Tibial nerve (tissue), 4 donors: ENCODE measurements at regions not wholly inside any gene's neighbourhood (a gene's known extent, or its start where the extent isn't known, plus 50 kb on each side); places are given as distances from the start of the nearest gene placed in this dataset.
"Not testable (repeated sequence)": the region's sequence is repeated elsewhere in the genome, so short reads cannot be mapped to it uniquely, and the experiment has no call there.

Experiments used
- DNase-seq, 2 donors: peaks; one replicate each; pipeline ENCODE4 v3.0.0-alpha.2; 2019; ENCODE audit warnings: low spot score in 2 of 2
- H3K27ac ChIP-seq, 4 donors: fragments of 200-600 bp; sonication (generic) in 3 of 4; one replicate each; pipeline ENCODE4 v1.5.1; 2017 to 2019; ENCODE audit warnings: mild to moderate bottlenecking in 1 of 4
- H3K27me3 ChIP-seq, 2 donors: fragments of 200-600 bp; sonication (generic) in 1 of 2; one replicate each; pipeline versions ENCODE4 v1.5.1 to v1.6.0; 2017 to 2019
- H3K36me3 ChIP-seq, 3 donors: fragments of 200-600 bp; sonication (generic); one replicate each; pipeline ENCODE4 v1.5.1; 2018 to 2019
- H3K4me1 ChIP-seq, 4 donors: fragments of 200-600 bp; sonication (generic) in 3 of 4; one replicate each; pipeline ENCODE4 v1.5.1; 2017 to 2019
- H3K4me3 ChIP-seq, 4 donors: fragments of 200-600 bp; sonication (generic) in 3 of 4; one replicate each; pipeline ENCODE4 v1.5.1; 2017 to 2019; ENCODE audit warnings: mild to moderate bottlenecking in 1 of 4, moderate library complexity in 1 of 4
- H3K9me3 ChIP-seq, 4 donors: fragments of 200-600 bp; sonication (generic) in 3 of 4; one replicate each; pipeline ENCODE4 v1.5.1; 2017 to 2019
- EP300 ChIP-seq, 2 donors: sonication (generic); formaldehyde crosslinking; IDR thresholded peaks; one replicate each; pipeline ENCODE4 v1.6.1; 2017; ENCODE audit warnings: antibody characterized with exemption in 2 of 2, mild to moderate bottlenecking in 1 of 2
- POLR2A ChIP-seq, 2 donors: fragments of 450-650 bp; IDR thresholded peaks; one replicate each; pipeline ENCODE4 v1.6.1; 2017; ENCODE audit warnings: antibody characterized with exemption in 2 of 2, mild to moderate bottlenecking in 2 of 2, moderate library complexity in 2 of 2
- WGBS, 2 donors: methylation state at CpG; one replicate each; pipeline ENCODE4 v1.1.5; 2018; 5-methylcytosine and 5-hydroxymethylcytosine counted together
- TF ChIP-seq, protein P1 (sequence below), 5 experiments: fragments of 200-600 bp in 3 of 5; fragments of 450-650 bp in 2 of 5; sonication (generic) in 3 of 5; IDR thresholded peaks; one replicate each; pipeline ENCODE4 v1.5.1; 2016 to 2019; ENCODE audit warnings: antibody characterized with exemption in 5 of 5, mild to moderate bottlenecking in 3 of 5, moderate library complexity in 2 of 5

DNA sequence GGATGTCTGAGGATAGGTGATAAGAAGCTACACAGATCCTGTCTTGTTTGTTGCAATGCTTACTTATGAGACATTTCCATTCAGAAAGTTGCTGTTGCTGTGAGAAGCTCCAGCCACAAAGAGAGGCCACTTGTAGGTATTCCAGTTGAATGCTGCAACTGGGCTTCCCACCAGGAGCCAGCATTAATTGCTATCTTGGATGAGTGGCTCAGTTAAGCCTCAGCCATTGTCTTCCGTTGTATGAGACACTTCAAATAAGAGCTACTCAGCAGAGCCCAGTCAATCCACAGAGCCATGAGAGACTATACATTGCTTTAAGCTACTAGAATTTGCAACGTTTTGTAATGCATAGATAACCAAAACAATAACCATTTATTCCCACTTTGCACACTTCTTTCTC is 104.3 kb upstream of the ARRDC3 start:
- Histone ChIP-seq H3K9me3 (no peaks in the 10 kb centered on the region), H3K4me1 (peaks cover 0 to 3% (median 0%) of the 10 kb centered on the region in 4 donors), H3K4me3 (no peak overlapping the region), H3K27ac (no peak overlapping the region), H3K27me3 (no peaks in the 10 kb centered on the region), H3K36me3 (no peaks in the 10 kb centered on the region)
- 53 to 71% methylated on average over 2 of the region's 2 CpGs for whole genome bisulfite sequencing, 2 donors
- no peak for DNase-seq
- no peak for TF ChIP-seq EP300 (IDR thresholded peaks at IDR 0.05)
- no peak for TF ChIP-seq POLR2A (IDR thresholded peaks at IDR 0.05)
- TF ChIP-seq, protein P1, sequence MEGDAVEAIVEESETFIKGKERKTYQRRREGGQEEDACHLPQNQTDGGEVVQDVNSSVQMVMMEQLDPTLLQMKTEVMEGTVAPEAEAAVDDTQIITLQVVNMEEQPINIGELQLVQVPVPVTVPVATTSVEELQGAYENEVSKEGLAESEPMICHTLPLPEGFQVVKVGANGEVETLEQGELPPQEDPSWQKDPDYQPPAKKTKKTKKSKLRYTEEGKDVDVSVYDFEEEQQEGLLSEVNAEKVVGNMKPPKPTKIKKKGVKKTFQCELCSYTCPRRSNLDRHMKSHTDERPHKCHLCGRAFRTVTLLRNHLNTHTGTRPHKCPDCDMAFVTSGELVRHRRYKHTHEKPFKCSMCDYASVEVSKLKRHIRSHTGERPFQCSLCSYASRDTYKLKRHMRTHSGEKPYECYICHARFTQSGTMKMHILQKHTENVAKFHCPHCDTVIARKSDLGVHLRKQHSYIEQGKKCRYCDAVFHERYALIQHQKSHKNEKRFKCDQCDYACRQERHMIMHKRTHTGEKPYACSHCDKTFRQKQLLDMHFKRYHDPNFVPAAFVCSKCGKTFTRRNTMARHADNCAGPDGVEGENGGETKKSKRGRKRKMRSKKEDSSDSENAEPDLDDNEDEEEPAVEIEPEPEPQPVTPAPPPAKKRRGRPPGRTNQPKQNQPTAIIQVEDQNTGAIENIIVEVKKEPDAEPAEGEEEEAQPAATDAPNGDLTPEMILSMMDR (IDR thresholded peaks at IDR 0.05), result no peak

DNA sequence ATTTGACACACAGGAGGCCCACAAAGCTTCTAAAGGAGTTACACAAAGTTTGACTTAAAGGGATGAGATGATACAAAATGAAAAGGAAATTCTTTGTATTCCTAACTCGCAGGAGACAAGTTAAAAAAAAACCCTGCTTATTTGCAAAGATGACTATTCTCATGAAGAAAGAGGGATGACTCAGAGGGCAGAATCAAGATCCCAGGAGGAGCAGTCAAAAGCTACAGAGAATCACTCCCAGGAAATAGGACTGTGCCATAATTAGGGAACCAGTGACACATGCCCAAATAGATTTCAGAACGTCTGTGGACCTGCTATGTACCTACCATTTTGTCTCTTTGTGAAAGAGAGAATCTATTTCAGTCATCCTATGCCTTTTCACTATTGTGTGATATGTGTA is 103.5 kb upstream of the ARRDC3 start:
- Histone ChIP-seq H3K4me1 (peaks cover 0 to 3% (median 0%) of the 10 kb centered on the region in 4 donors), H3K4me3 (no peak overlapping the region), H3K27me3 (no peaks in the 10 kb centered on the region), H3K36me3 (no peaks in the 10 kb centered on the region), H3K9me3 (no peaks in the 10 kb centered on the region), H3K27ac (no peak overlapping the region)
- DNase-seq, result no peak
- TF ChIP-seq POLR2A (IDR thresholded peaks at IDR 0.05), result no peak
- TF ChIP-seq EP300 (IDR thresholded peaks at IDR 0.05), result no peak
- TF ChIP-seq, protein P1 (IDR thresholded peaks at IDR 0.05), result no peak
- WGBS, 2 donors, result 50 to 60% methylated on average over 2 of the region's 2 CpGs

DNA sequence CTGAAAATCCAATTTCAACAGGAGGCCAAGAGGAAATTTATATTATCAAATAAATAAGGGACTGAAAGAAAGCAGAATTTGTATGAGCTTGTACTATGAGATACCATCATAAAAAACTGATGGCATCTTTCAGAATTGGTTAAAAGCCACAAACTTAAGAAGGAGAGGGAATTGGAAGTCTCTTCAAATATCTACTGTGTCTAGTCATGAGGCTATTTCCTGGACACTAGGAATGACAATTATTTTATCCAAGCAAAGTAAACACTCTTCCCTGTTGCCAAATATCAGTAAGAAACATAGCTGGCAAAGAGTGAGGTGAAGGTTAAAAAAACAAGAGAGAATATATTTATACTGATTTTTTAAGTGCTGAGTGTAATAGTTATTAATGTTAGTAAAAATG is 101.5 kb upstream of the ARRDC3 start:
- TF ChIP-seq POLR2A (IDR thresholded peaks at IDR 0.05), result no peak
- TF ChIP-seq EP300 (IDR thresholded peaks at IDR 0.05), result no peak
- TF ChIP-seq, protein P1 (IDR thresholded peaks at IDR 0.05), result no peak
- Histone ChIP-seq H3K27me3 (no peaks in the 10 kb centered on the region), H3K4me3 (no peak overlapping the region), H3K9me3 (no peaks in the 10 kb centered on the region), H3K4me1 (no peaks in the 10 kb centered on the region), H3K27ac (no peak overlapping the region), H3K36me3 (no peaks in the 10 kb centered on the region)
- no peak for DNase-seq

DNA sequence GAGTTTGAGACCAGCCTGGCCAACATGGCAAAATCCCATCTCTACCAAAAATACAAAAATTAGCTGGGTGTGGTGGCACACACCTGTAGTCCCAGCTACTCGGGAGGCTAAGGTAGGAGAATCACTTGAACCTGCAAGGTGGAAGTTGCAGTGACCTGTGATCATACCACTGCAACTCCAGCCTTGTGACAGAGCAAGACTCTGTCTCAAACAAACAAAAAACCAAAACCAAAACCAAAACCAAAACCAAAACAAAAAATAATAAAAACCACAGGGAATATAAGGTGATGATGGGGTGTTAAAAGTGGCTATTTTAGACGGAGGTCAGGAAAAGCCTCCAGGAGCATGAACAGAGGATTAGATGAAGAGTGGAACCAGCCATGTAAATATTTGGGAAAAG is 96.3 kb upstream of the ARRDC3 start:
- not testable (repeated sequence) for H3K27ac ChIP-seq, DNase-seq, H3K36me3 ChIP-seq, H3K4me1 ChIP-seq, H3K4me3 ChIP-seq, H3K9me3 ChIP-seq, H3K27me3 ChIP-seq
- WGBS, 2 donors, result 73 to 79% methylated on average over 2 of the region's 2 CpGs

DNA sequence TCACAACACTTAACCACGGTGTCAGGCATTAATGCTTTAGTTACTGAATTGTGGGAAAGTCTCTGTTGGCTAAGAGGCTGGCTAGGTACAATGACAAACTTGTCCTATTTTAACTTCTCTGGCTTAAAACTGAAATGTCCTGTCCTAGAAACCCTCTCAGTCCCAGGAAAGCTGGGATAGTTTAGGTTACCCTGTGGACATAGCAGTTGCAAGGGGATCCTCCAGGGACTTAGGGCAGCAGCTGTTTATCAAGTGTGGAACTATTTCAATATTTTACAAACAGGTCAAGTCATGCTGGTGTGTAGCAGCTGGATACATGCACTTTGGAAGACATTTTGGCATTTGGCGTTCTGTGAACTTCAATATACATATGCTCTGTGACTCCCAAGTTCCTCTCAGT is 95.0 kb upstream of the ARRDC3 start:
- H3K36me3 ChIP-seq, result no peaks in the 10 kb centered on the region
- no peak overlapping the region for H3K27ac ChIP-seq
- 80 to 94% methylated on average over 2 of the region's 2 CpGs for WGBS, 2 donors
- TF ChIP-seq, protein P1 (IDR thresholded peaks at IDR 0.05), result no peak
- TF ChIP-seq EP300 (IDR thresholded peaks at IDR 0.05), result no peak
- H3K27me3 ChIP-seq, result no peaks in the 10 kb centered on the region
- H3K4me3 ChIP-seq, result no peak overlapping the region
- DNase-seq, result no peak
- no peaks in the 10 kb centered on the region for H3K9me3 ChIP-seq
- no peaks in the 10 kb centered on the region for H3K4me1 ChIP-seq

DNA sequence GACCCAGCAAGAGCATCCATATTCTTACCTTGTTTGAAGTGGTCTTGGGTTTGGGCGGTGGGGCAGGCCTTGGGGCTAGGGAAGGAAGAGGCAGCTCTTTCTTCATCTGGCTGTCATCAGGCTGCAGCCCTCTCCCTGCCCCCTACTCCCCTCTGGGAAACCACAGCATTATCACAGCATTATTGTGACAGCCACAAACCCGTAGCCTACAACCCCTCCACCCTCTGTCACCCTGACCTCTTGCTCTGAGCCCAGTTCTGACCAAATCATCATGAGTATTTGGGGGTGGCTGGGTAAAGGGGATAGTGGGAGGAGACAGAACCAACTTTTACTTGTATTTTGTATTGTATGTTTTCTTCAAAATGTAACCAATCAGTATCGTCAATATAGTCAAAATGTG is 94.3 kb upstream of the ARRDC3 start:
- Histone ChIP-seq H3K4me3 (no peak overlapping the region), H3K36me3 (no peaks in the 10 kb centered on the region), H3K9me3 (no peaks in the 10 kb centered on the region), H3K4me1 (no peaks in the 10 kb centered on the region), H3K27me3 (no peaks in the 10 kb centered on the region), H3K27ac (no peak overlapping the region)
- 95 to 99% methylated on average over 3 of the region's 3 CpGs for WGBS, 2 donors
- TF ChIP-seq POLR2A (IDR thresholded peaks at IDR 0.05) (no peak), EP300 (IDR thresholded peaks at IDR 0.05) (no peak)
- TF ChIP-seq, protein P1 (IDR thresholded peaks at IDR 0.05), result no peak
- no peak for DNase-seq
